ENCODE measurements at regions not wholly inside any gene's neighbourhood (a gene's known extent, or its start where the extent isn't known, plus 50 kb on each side); places are given as distances from the start of the nearest gene placed in this dataset.

GRCh38 chr5:152523964-152524363 lies 118.9 kb upstream of the NMUR2 start:
- no peak for TF ChIP-seq CTCF (IDR thresholded peaks at IDR 0.05; ENCODE audit: borderline replicate concordance, control extremely low read depth, extremely low read depth, insufficient read depth, missing control alignments)
- DNase-seq (ENCODE audit: low spot score): no peak
- in situ Hi-C loops (cut with MboI; ENCODE audit: low sequenced_read_pairs, unreplicated experiment): loop anchor here (25.0 kb wide), 1 partner anchor 687 kb away; no protein-coding TSS in a partner anchor

- in situ Hi-C loops (cut with MboI; ENCODE audit: low sequenced_read_pairs, unreplicated experiment): loop anchor here (25.0 kb wide), 1 partner anchor 1435 kb away; no protein-coding TSS in a partner anchor
- no peak for TF ChIP-seq CTCF (IDR thresholded peaks at IDR 0.05; ENCODE audit: borderline replicate concordance, control extremely low read depth, extremely low read depth, insufficient read depth, missing control alignments)
- DNase-seq (ENCODE audit: low spot score): no peak
Observed at GRCh38 chr5:152527358-152528052, 122.4 kb upstream of the NMUR2 start.

GRCh38 chr5:152529440-152529839 lies 124.4 kb upstream of the NMUR2 start:
- no peak for DNase-seq (ENCODE audit: low spot score)
- in situ Hi-C loops (cut with MboI; ENCODE audit: low sequenced_read_pairs, unreplicated experiment): loop anchor here (25.0 kb wide), 1 partner anchor 1433 kb away; no protein-coding TSS in a partner anchor
- TF ChIP-seq CTCF (IDR thresholded peaks at IDR 0.05; ENCODE audit: borderline replicate concordance, control extremely low read depth, extremely low read depth, insufficient read depth, missing control alignments): no peak

- DNase-seq (ENCODE audit: low spot score): no peak
- in situ Hi-C loops (cut with MboI; ENCODE audit: low sequenced_read_pairs, unreplicated experiment): loop anchor here (25.0 kb wide), 1 partner anchor 1430 kb away; no protein-coding TSS in a partner anchor
- peak; percentile 22 for TF ChIP-seq CTCF (IDR thresholded peaks at IDR 0.05; ENCODE audit: borderline replicate concordance, control extremely low read depth, extremely low read depth, insufficient read depth, missing control alignments)
Observed at GRCh38 chr5:152532714-152533113, 127.6 kb upstream of the NMUR2 start.

- in situ Hi-C loops (cut with MboI; ENCODE audit: low sequenced_read_pairs, unreplicated experiment): loop anchor here (25.0 kb wide), 1 partner anchor 1428 kb away; no protein-coding TSS in a partner anchor
- TF ChIP-seq CTCF (IDR thresholded peaks at IDR 0.05; ENCODE audit: borderline replicate concordance, control extremely low read depth, extremely low read depth, insufficient read depth, missing control alignments): no peak
- DNase-seq (ENCODE audit: low spot score): no peak
Observed at GRCh38 chr5:152534641-152535040, 129.6 kb upstream of the NMUR2 start.

GRCh38 chr5:152542741-152543140 lies 137.7 kb upstream of the NMUR2 start:
- in situ Hi-C loops (cut with MboI; ENCODE audit: low sequenced_read_pairs, unreplicated experiment): loop anchor here (25.0 kb wide), 1 partner anchor 1420 kb away; no protein-coding TSS in a partner anchor
- TF ChIP-seq CTCF (IDR thresholded peaks at IDR 0.05; ENCODE audit: borderline replicate concordance, control extremely low read depth, extremely low read depth, insufficient read depth, missing control alignments): no peak
- DNase-seq (ENCODE audit: low spot score): no peak
